ENCODE measurements at regions not wholly inside any gene's neighbourhood (a gene's known extent, or its start where the extent isn't known, plus 50 kb on each side); places are given as distances from the start of the nearest gene placed in this dataset.

GRCh38 chr13:79241697-79242096, 164.4 kb downstream of the RBM26 start:
- TF ChIP-seq CTCF (IDR thresholded peaks at IDR 0.05; ENCODE audit: low read depth, low read length) (no peak), EZH2phosphoT487 (IDR thresholded peaks at IDR 0.05; ENCODE audit: low read depth) (no peak)

All from OCI-LY3 (cell line).